Gastrocnemius medialis (tissue), 4 donors: ENCODE measurements at regions not wholly inside any gene's neighbourhood (a gene's known extent, or its start where the extent isn't known, plus 50 kb on each side); places are given as distances from the start of the nearest gene placed in this dataset.
A peak's percentile ranks its signal among the peaks of the same experiment; 100 is the strongest.

Experiments
- ATAC-seq, 2 donors: fragments of 150-250 bp; one replicate each; pipeline ENCODE4 v1.9.1; 2016
- DNase-seq, 2 donors: peaks; one replicate each; pipeline ENCODE4 v3.0.0-alpha.2; 2019
- H3K27ac ChIP-seq, 4 donors: fragments of 200-600 bp; sonication (generic); 1 replicate in 1 of 4; 2 replicates in 3 of 4; pipeline ENCODE4 v1.5.1; 2016 to 2018; ENCODE audit warnings: mild to moderate bottlenecking in 2 of 4, moderate library complexity in 1 of 4
- H3K27me3 ChIP-seq, 3 donors: fragments of 200-600 bp; sonication (generic) in 2 of 3; 1 replicate in 1 of 3; 2 replicates in 2 of 3; pipeline versions ENCODE4 v1.5.1 to v1.6.0; 2016 to 2019; ENCODE audit warnings: mild to moderate bottlenecking in 1 of 3, moderate library complexity in 1 of 3
- H3K36me3 ChIP-seq, 2 donors: fragments of 200-600 bp; sonication (generic) in 1 of 2; one replicate each; pipeline ENCODE4 v1.5.1; 2017 to 2018
- H3K4me1 ChIP-seq, 2 donors: fragments of 200-600 bp; sonication (generic) in 1 of 2; one replicate each; pipeline ENCODE4 v1.5.1; 2016 to 2017; ENCODE audit warnings: mild to moderate bottlenecking in 2 of 2
- H3K4me3 ChIP-seq, 4 donors: fragments of 200-600 bp; sonication (generic) in 3 of 4; 1 replicate in 1 of 4; 2 replicates in 3 of 4; pipeline ENCODE4 v1.5.1; 2016 to 2019; ENCODE audit warnings: mild to moderate bottlenecking in 2 of 4
- H3K9me3 ChIP-seq, 3 donors: fragments of 200-600 bp; sonication (generic) in 2 of 3; 1 replicate in 1 of 3; 2 replicates in 2 of 3; pipeline ENCODE4 v1.5.1; 2016 to 2019
- POLR2A ChIP-seq, 2 donors: fragments of 450-650 bp; IDR thresholded peaks; one replicate each; pipeline ENCODE4 v1.6.1; 2017; ENCODE audit warnings: antibody characterized with exemption in 2 of 2, mild to moderate bottlenecking in 2 of 2, moderate library complexity in 2 of 2
- in situ Hi-C, 4 donors: fragments of 200-750 bp; cut with MboI; loops; one replicate each; pipeline versions ENCODE4 v1.15.0 to v1.8.0; 2017; ENCODE audit warnings: low sequenced_read_pairs in 4 of 4
- intact Hi-C: fragments of 100-400 bp; cut with DNase I; formaldehyde crosslinking; loops from one replicate; pipeline ENCODE4 v1.15.1; 2023; ENCODE audit warnings: low total_unique reads
- TF ChIP-seq, protein P1 (sequence below), 5 experiments: fragments of 450-650 bp in 3 of 5; fragments of 200-600 bp in 2 of 5; sonication (generic) in 2 of 5; IDR thresholded peaks in 4 of 5; conservative IDR thresholded peaks in 1 of 5; 1 replicate in 4 of 5; 2 replicates in 1 of 5; pipeline ENCODE4 v1.5.1; 2016 to 2019; ENCODE audit warnings: antibody characterized with exemption in 5 of 5, mild to moderate bottlenecking in 3 of 5, moderate library complexity in 3 of 5

DNA sequence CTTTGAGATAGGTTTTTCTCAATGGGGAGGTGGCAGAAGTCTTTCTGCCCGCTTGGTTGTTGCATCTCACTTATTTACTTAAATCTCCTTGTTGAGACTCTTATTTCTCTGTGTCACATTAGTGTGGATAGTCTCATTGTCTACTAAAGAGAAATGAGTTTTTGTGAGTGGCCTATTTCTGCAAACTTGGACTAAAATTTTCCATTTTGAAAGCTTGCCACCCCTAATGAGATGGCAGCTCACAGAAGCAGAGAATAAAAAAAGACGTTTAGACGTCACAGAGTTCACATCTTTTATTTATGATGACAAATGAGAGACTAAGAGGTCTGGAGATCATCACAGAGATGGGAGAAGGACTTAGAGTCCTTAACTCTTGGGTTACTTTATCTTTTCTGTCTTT, 262.7 kb upstream of the PHYHIPL start:
- in situ Hi-C loops, result no loop called here
- H3K9me3 ChIP-seq, result no peaks in the 10 kb centered on the region
- intact Hi-C loops, result no loop called here
- TF ChIP-seq, protein P1, sequence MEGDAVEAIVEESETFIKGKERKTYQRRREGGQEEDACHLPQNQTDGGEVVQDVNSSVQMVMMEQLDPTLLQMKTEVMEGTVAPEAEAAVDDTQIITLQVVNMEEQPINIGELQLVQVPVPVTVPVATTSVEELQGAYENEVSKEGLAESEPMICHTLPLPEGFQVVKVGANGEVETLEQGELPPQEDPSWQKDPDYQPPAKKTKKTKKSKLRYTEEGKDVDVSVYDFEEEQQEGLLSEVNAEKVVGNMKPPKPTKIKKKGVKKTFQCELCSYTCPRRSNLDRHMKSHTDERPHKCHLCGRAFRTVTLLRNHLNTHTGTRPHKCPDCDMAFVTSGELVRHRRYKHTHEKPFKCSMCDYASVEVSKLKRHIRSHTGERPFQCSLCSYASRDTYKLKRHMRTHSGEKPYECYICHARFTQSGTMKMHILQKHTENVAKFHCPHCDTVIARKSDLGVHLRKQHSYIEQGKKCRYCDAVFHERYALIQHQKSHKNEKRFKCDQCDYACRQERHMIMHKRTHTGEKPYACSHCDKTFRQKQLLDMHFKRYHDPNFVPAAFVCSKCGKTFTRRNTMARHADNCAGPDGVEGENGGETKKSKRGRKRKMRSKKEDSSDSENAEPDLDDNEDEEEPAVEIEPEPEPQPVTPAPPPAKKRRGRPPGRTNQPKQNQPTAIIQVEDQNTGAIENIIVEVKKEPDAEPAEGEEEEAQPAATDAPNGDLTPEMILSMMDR (IDR thresholded peaks at IDR 0.05 in 4 of 5, conservative IDR thresholded peaks at IDR 0.05 in 1 of 5), result no peak
- no peak for TF ChIP-seq POLR2A (IDR thresholded peaks at IDR 0.05)
- H3K36me3 ChIP-seq, result no peaks in the 10 kb centered on the region
- no peaks in the 10 kb centered on the region for H3K4me1 ChIP-seq
- DNase-seq, result no peak
- H3K4me3 ChIP-seq, result no peak overlapping the region
- H3K27me3 ChIP-seq, result no peaks in the 10 kb centered on the region
- H3K27ac ChIP-seq, result no peak overlapping the region
- ATAC-seq, result no peak

GRCh38 chr10:58918887-58919286, 257.6 kb upstream of the PHYHIPL start:
- TF ChIP-seq, protein P1 (IDR thresholded peaks at IDR 0.05 in 4 of 5, conservative IDR thresholded peaks at IDR 0.05 in 1 of 5), result no peak
- no peak for TF ChIP-seq POLR2A (IDR thresholded peaks at IDR 0.05)
- DNase-seq (no peak), ATAC-seq (no peak)
- intact Hi-C loops, result no loop called here
- no peak overlapping the region for H3K4me3 ChIP-seq
- H3K4me1 ChIP-seq, result no peaks in the 10 kb centered on the region
- H3K27ac ChIP-seq, result no peak overlapping the region
- H3K9me3 ChIP-seq, result no peaks in the 10 kb centered on the region
- in situ Hi-C loops, result no loop called here
- H3K27me3 ChIP-seq, result no peaks in the 10 kb centered on the region
- H3K36me3 ChIP-seq, result no peaks in the 10 kb centered on the region

DNA sequence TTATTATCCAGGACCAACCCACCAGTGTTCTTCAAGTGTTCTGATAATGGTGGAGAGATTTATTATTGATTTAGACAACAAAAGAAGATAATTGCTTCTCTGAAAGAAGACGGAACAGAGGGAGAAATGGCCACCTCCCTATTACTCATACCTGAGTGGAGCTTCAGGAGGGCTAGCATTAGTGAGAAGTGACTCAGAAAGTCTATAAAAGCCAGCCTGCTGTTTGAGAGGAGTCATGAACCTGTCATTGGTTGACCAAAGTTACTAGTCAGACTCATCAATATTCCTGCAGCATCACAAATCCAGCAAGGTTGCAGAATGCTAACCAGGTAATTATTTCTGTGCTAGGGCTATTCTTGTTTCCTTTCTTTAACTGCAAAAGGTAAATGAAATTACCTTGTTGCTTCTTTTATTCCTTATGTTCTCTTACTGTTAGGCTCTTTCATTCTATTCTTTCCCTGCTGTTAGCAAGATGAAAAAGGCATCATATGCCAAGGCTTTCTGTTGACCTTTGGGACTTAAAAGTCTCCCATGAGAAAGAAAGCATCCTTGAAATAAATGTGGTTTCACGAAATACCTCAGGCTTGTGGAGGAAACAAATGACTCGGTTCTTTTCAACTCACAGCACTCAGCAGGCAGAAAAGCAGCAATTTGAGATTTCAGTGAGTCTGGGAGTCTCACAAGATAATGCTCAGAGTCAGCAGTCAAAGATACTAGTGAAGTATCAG, 256.4 kb upstream of the PHYHIPL start:
- Histone ChIP-seq H3K27ac (no peak overlapping the region), H3K27me3 (no peaks in the 10 kb centered on the region), H3K4me3 (no peak overlapping the region), H3K9me3 (no peaks in the 10 kb centered on the region), H3K4me1 (no peaks in the 10 kb centered on the region), H3K36me3 (no peaks in the 10 kb centered on the region)
- peak in 1 of 2 donors; percentile 36 for ATAC-seq
- TF ChIP-seq, protein P1 (IDR thresholded peaks at IDR 0.05 in 4 of 5, conservative IDR thresholded peaks at IDR 0.05 in 1 of 5), result no peak
- no peak for TF ChIP-seq POLR2A (IDR thresholded peaks at IDR 0.05)
- in situ Hi-C loops, result no loop called here
- intact Hi-C loops, result no loop called here
- DNase-seq, result no peak

DNA sequence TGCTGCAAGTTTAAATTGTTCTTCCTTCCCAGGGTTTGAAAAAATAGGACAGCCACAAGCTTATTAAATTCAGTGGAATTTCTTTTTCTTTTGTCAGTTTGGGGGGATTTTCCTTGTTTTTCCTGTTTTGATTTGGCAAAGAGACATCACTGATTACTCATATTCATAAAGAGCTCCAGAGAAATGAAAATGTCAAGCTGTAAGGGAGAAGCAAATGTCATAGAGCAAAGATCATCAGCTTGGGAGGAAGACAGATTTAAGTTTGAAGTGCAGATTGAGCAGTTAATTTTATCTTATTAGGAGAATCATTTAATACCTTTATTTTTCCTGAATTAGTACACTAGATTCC, 255.8 kb upstream of the PHYHIPL start:
- in situ Hi-C loops, result no loop called here
- Histone ChIP-seq H3K4me1 (no peaks in the 10 kb centered on the region), H3K27me3 (no peaks in the 10 kb centered on the region), H3K4me3 (no peak overlapping the region), H3K36me3 (no peaks in the 10 kb centered on the region), H3K9me3 (no peaks in the 10 kb centered on the region), H3K27ac (no peak overlapping the region)
- DNase-seq, result no peak
- intact Hi-C loops, result no loop called here
- no peak for ATAC-seq
- TF ChIP-seq, protein P1 (IDR thresholded peaks at IDR 0.05 in 4 of 5, conservative IDR thresholded peaks at IDR 0.05 in 1 of 5), result no peak
- no peak for TF ChIP-seq POLR2A (IDR thresholded peaks at IDR 0.05)

DNA sequence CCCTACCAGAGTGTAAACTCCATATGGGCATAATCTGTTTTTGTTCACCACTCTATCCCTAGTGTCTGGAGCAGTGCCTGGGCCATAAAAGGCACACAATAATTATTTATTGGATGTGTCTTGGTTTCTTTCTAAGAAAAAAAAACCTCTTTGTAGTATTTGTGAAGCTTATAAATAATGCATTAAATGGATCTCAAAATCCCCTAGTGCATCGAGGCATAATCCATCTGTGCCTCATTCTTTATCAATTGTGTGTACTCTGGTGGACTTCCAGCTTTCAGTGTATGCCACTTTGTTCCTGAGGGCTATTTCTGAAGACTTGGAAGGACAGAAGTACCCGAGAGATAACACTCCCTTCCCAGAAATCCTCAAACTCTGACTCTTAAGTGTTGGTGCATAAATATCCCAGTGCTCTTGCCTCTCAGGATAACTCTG, 255.0 kb upstream of the PHYHIPL start:
- DNase-seq, result no peak
- Histone ChIP-seq H3K4me1 (no peaks in the 10 kb centered on the region), H3K27me3 (no peaks in the 10 kb centered on the region), H3K4me3 (no peak overlapping the region), H3K9me3 (no peaks in the 10 kb centered on the region), H3K27ac (no peak overlapping the region), H3K36me3 (no peaks in the 10 kb centered on the region)
- no peak for ATAC-seq
- intact Hi-C loops, result no loop called here
- in situ Hi-C loops, result no loop called here
- no peak for TF ChIP-seq POLR2A (IDR thresholded peaks at IDR 0.05)
- TF ChIP-seq, protein P1 (IDR thresholded peaks at IDR 0.05 in 4 of 5, conservative IDR thresholded peaks at IDR 0.05 in 1 of 5), result no peak
